Epithelial cell of esophagus (primary cell): ENCODE measurements at regions not wholly inside any gene's neighbourhood (a gene's known extent, or its start where the extent isn't known, plus 50 kb on each side); places are given as distances from the start of the nearest gene placed in this dataset.
A peak's percentile ranks its signal among the peaks of the same experiment; 100 is the strongest.
"Not testable (repeated sequence)": the region's sequence is repeated elsewhere in the genome, so short reads cannot be mapped to it uniquely, and the experiment has no call there.

Experiments
- DNase-seq: peaks from one replicate; pipeline ENCODE4 v3.0.0; 2010; ENCODE audit warnings: low read depth
- H3K4me3 ChIP-seq: 2 replicates; pipeline ENCODE4 v1.5.1; 2011; ENCODE audit warnings: mild to moderate bottlenecking, low read length, control low read depth
- TF ChIP-seq, protein P1 (sequence below): IDR thresholded peaks from 2 replicates; pipeline ENCODE4 v1.5.1; 2011; ENCODE audit warnings: low read depth, mild to moderate bottlenecking, low read length, control low read depth, inconsistent platforms; ENCODE audit not compliant: insufficient read depth; ENCODE audit errors: missing control alignments

- H3K4me3 ChIP-seq: no peak overlapping the region
- no peak for DNase-seq
- TF ChIP-seq, protein P1, sequence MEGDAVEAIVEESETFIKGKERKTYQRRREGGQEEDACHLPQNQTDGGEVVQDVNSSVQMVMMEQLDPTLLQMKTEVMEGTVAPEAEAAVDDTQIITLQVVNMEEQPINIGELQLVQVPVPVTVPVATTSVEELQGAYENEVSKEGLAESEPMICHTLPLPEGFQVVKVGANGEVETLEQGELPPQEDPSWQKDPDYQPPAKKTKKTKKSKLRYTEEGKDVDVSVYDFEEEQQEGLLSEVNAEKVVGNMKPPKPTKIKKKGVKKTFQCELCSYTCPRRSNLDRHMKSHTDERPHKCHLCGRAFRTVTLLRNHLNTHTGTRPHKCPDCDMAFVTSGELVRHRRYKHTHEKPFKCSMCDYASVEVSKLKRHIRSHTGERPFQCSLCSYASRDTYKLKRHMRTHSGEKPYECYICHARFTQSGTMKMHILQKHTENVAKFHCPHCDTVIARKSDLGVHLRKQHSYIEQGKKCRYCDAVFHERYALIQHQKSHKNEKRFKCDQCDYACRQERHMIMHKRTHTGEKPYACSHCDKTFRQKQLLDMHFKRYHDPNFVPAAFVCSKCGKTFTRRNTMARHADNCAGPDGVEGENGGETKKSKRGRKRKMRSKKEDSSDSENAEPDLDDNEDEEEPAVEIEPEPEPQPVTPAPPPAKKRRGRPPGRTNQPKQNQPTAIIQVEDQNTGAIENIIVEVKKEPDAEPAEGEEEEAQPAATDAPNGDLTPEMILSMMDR: no peak
These were observed 86.8 kb downstream of the NPIPB11 start for GRCh38 chr16:29319726-29320125.

DNA sequence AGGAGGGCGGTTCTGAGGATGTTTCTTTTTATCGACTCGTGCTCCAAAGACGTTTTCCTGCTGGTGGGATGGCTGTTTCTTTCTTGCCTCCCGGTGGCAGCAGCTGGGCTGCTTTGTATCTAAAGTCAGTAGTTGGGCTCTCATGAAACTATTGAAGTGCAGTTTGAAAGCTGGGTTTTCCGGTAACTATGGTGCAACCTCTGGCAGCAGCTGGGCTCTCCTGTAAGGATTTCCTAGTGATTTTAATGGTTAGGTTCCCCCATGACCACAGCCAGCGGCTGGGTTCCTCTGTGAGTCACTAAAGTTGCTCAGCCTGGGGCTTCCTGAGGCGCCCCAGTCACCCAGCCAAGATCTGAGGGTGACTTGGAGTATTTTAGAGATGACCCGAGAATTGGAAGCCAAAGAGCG lies 87.9 kb downstream of the NPIPB11 start:
- not testable (repeated sequence) for H3K4me3 ChIP-seq
- peak; percentile 47 for DNase-seq

DNA sequence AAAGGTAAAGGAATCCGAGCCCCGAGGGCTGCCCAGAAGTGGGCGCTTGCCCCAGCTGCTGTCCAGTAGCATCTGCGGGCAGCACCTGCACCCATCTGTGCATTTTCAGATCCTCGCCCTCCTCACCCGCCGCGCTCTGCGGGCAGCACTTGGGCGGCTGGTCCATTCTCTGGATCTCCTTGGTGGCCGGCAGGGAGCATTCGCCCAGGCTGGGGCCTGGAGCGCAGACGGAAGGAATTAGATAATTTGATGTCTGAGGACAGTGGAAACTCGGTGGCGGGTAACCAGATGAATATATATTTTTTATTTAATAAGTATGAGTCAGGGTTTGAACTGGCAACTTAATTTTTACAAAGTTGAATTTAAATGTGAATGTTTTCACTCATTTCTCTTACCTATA lies 88.5 kb downstream of the NPIPB11 start:
- DNase-seq: no peak
- no peak overlapping the region for H3K4me3 ChIP-seq
- TF ChIP-seq, protein P1: peak; percentile 3

DNA sequence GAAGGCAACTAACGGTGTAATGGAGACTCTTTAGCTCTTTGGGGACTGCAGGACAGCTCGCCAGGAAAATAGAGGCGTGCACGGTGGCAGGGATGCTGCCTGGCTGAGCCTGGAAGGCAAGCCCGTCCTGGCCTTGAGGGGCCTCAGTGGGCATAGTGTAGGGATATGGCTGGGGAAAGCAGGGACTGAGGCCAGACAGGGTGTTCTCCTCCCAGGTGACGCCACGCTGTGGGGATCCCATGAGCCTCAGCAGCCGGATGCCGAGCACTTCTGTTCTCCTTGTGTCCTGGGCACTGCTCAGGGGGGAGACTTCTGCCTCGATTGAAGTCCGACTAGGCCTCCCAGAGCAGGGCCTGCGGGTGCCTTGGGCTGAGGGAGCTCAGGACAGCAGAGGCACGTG lies 89.2 kb downstream of the NPIPB11 start:
- TF ChIP-seq, protein P1: no peak
- DNase-seq: no peak
- no peak overlapping the region for H3K4me3 ChIP-seq

- no peak overlapping the region for H3K4me3 ChIP-seq
- TF ChIP-seq, protein P1: no peak
- no peak for DNase-seq
These were observed 89.7 kb downstream of the NPIPB11 start for GRCh38 chr16:29316761-29317183.

- TF ChIP-seq, protein P1: no peak
- no peak overlapping the region for H3K4me3 ChIP-seq
- no peak for DNase-seq
These were observed 90.5 kb downstream of the NPIPB11 start for GRCh38 chr16:29315916-29316517.

DNA sequence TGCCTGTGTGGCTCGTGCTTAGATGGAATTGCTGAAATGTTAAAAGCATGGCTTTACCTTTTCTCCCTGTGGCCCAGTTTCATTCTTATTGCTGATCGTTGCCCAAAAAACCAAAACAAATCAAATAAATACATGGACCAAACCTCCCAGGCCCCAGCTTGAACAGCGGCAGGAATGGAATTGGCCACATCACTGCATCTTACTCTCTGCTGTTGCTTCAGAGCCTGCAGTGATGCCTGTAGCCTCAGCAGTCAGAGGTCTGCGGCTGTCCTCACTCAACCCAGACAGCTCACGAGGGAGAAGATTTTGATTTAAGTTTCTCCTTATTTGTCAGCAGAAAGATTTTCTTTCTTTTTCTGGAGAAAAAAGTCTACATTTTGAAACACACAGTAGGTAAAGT lies 91.5 kb downstream of the NPIPB11 start:
- no peak for DNase-seq
- no peak overlapping the region for H3K4me3 ChIP-seq
- TF ChIP-seq, protein P1: no peak
